Sigmoid colon (tissue), 6 donors: ENCODE measurements at regions not wholly inside any gene's neighbourhood (a gene's known extent, or its start where the extent isn't known, plus 50 kb on each side); places are given as distances from the start of the nearest gene placed in this dataset.

ENCODE experiments used
- DNase-seq: peaks from one replicate; pipeline ENCODE4 v3.0.0-alpha.2; 2019
- H3K27ac ChIP-seq, 4 donors: fragments of 200-600 bp; sonication (generic); one replicate each; pipeline ENCODE4 v1.5.1; 2016 to 2019; ENCODE audit warnings: mild to moderate bottlenecking in 1 of 4
- H3K27me3 ChIP-seq, 3 donors: fragments of 200-600 bp; sonication (generic); one replicate each; pipeline ENCODE4 v1.5.1; 2019; ENCODE audit warnings: mild to moderate bottlenecking in 1 of 3
- H3K36me3 ChIP-seq, 4 donors: fragments of 200-600 bp; sonication (generic); one replicate each; pipeline ENCODE4 v1.5.1; 2016 to 2019
- H3K4me1 ChIP-seq, 4 donors: fragments of 200-600 bp; sonication (generic); one replicate each; pipeline ENCODE4 v1.5.1; 2017 to 2019
- H3K4me3 ChIP-seq, 4 donors: fragments of 200-600 bp; sonication (generic); one replicate each; pipeline ENCODE4 v1.5.1; 2017 to 2019; ENCODE audit warnings: mild to moderate bottlenecking in 2 of 4, moderate library complexity in 1 of 4
- H3K9me3 ChIP-seq, 4 donors: fragments of 200-600 bp in 3 of 4; sonication (generic) in 3 of 4; one replicate each; pipeline versions ENCODE4 v1.5.1 to v1.6.1; 2013 to 2019
- CTCF ChIP-seq, 4 experiments: fragments of 450-650 bp in 3 of 4; fragments of 200-600 bp in 1 of 4; IDR thresholded peaks; one replicate each; pipeline ENCODE4 v1.5.1; 2016 to 2019; ENCODE audit warnings: antibody characterized with exemption in 4 of 4, mild to moderate bottlenecking in 3 of 4, moderate library complexity in 2 of 4
- EP300 ChIP-seq, 4 donors: sonication (generic); formaldehyde crosslinking; IDR thresholded peaks; one replicate each; pipeline ENCODE4 v1.6.1; 2017; ENCODE audit warnings: antibody characterized with exemption in 4 of 4
- POLR2A ChIP-seq, 2 donors: fragments of 450-650 bp; IDR thresholded peaks; one replicate each; pipeline ENCODE4 v1.6.1; 2016; ENCODE audit warnings: antibody characterized with exemption in 2 of 2, mild to moderate bottlenecking in 2 of 2, moderate library complexity in 2 of 2
- POLR2AphosphoS5 ChIP-seq, 4 donors: sonication (generic); formaldehyde crosslinking; IDR thresholded peaks; one replicate each; pipeline ENCODE4 v1.6.1; 2017; ENCODE audit warnings: antibody characterized with exemption in 4 of 4
- WGBS, 2 donors: extraction: QIAGEN DNeasy Blood & Tissue Kit; methylation state at CpG; one replicate each; pipeline ENCODE4 v1.1.7; 2013; 5-methylcytosine and 5-hydroxymethylcytosine counted together
- intact Hi-C: fragments of 100-400 bp; cut with DNase I; formaldehyde crosslinking; loops from one replicate; pipeline ENCODE4 v1.15.1; 2023
- donor health status: healthy with polysubstance abuse.
- donor health status: healthy.

GRCh38 chr13:73844986-73845385, 289.2 kb downstream of the KLF12 start:
- no peak for DNase-seq
- Histone ChIP-seq H3K4me1 (peaks cover 0 to 14% (median 3%) of the 10 kb centered on the region in 4 donors), H3K9me3 (no peaks in the 10 kb centered on the region), H3K27me3 (no peaks in the 10 kb centered on the region), H3K27ac (no peak overlapping the region), H3K4me3 (no peak overlapping the region), H3K36me3 (peaks cover 0 to 5% (median 2%) of the 10 kb centered on the region in 4 donors)
- TF ChIP-seq POLR2A (IDR thresholded peaks at IDR 0.05) = no peak
- no peak for TF ChIP-seq EP300 (IDR thresholded peaks at IDR 0.05)
- no peak for TF ChIP-seq CTCF (IDR thresholded peaks at IDR 0.05)
- no peak for TF ChIP-seq POLR2AphosphoS5 (IDR thresholded peaks at IDR 0.05)
- 94 to 95% methylated on average over 1 of the region's 1 CpG for WGBS, 2 donors
- intact Hi-C loops = no loop called here

- WGBS, 2 donors = 91 to 97% methylated on average over 4 of the region's 4 CpGs
- no peak overlapping the region for H3K4me3 ChIP-seq
- peaks cover 0 to 12% (median 3%) of the 10 kb centered on the region in 4 donors for H3K4me1 ChIP-seq
- no peaks in the 10 kb centered on the region for H3K27me3 ChIP-seq
- no peak for DNase-seq
- no peaks in the 10 kb centered on the region for H3K9me3 ChIP-seq
- no peak for TF ChIP-seq POLR2AphosphoS5 (IDR thresholded peaks at IDR 0.05)
- TF ChIP-seq CTCF (IDR thresholded peaks at IDR 0.05) = no peak
- no peak for TF ChIP-seq POLR2A (IDR thresholded peaks at IDR 0.05)
- TF ChIP-seq EP300 (IDR thresholded peaks at IDR 0.05) = no peak
- peaks cover 0 to 5% (median 2%) of the 10 kb centered on the region in 4 donors for H3K36me3 ChIP-seq
- intact Hi-C loops = no loop called here
- no peak overlapping the region for H3K27ac ChIP-seq
Measured at GRCh38 chr13:73842626-73843025, 291.6 kb downstream of the KLF12 start.

- H3K4me3 ChIP-seq = no peak overlapping the region
- peaks cover 0 to 5% (median 2%) of the 10 kb centered on the region in 4 donors for H3K36me3 ChIP-seq
- no peaks in the 10 kb centered on the region for H3K9me3 ChIP-seq
- TF ChIP-seq POLR2AphosphoS5 (IDR thresholded peaks at IDR 0.05) (no peak), POLR2A (IDR thresholded peaks at IDR 0.05) (no peak), CTCF (IDR thresholded peaks at IDR 0.05) (no peak), EP300 (IDR thresholded peaks at IDR 0.05) (no peak)
- H3K4me1 ChIP-seq = peaks cover 0 to 12% (median 3%) of the 10 kb centered on the region in 4 donors
- intact Hi-C loops = no loop called here
- WGBS, 2 donors = 95 to 97% methylated on average over 5 of the region's 5 CpGs
- no peak overlapping the region for H3K27ac ChIP-seq
- no peak for DNase-seq
- no peaks in the 10 kb centered on the region for H3K27me3 ChIP-seq
Measured at GRCh38 chr13:73842184-73842583, 292.0 kb downstream of the KLF12 start.

- TF ChIP-seq EP300 (IDR thresholded peaks at IDR 0.05) (no peak), POLR2A (IDR thresholded peaks at IDR 0.05) (no peak), CTCF (IDR thresholded peaks at IDR 0.05) (no peak), POLR2AphosphoS5 (IDR thresholded peaks at IDR 0.05) (no peak)
- H3K4me3 ChIP-seq = no peak overlapping the region
- H3K27ac ChIP-seq = no peak overlapping the region
- H3K9me3 ChIP-seq = no peaks in the 10 kb centered on the region
- intact Hi-C loops = loop anchor here (10.0 kb wide), 1 partner anchor 82 kb away; no protein-coding TSS in a partner anchor
- WGBS, 2 donors = 92% methylated on average over 5 of the region's 5 CpGs
- no peaks in the 10 kb centered on the region for H3K36me3 ChIP-seq
- H3K27me3 ChIP-seq = no peaks in the 10 kb centered on the region
- peaks cover 0 to 20% (median 14%) of the 10 kb centered on the region in 4 donors for H3K4me1 ChIP-seq
- no peak for DNase-seq
Measured at GRCh38 chr13:73837147-73837546, 297.1 kb downstream of the KLF12 start.

- 49 to 57% methylated on average over 5 of the region's 5 CpGs for WGBS, 2 donors
- intact Hi-C loops = loop anchor here (2.0 to 10.0 kb wide), 2 partner anchors 80 to 454 kb away; no protein-coding TSS in a partner anchor
- H3K27me3 ChIP-seq = no peaks in the 10 kb centered on the region
- H3K4me1 ChIP-seq = peaks cover 0 to 26% (median 20%) of the 10 kb centered on the region in 4 donors
- H3K4me3 ChIP-seq = no peak overlapping the region
- no peaks in the 10 kb centered on the region for H3K36me3 ChIP-seq
- no peak for TF ChIP-seq POLR2A (IDR thresholded peaks at IDR 0.05)
- TF ChIP-seq CTCF (IDR thresholded peaks at IDR 0.05) = peak; percentile 48 to 74 (median 68)
- no peak overlapping the region for H3K27ac ChIP-seq
- no peak for DNase-seq
- H3K9me3 ChIP-seq = no peaks in the 10 kb centered on the region
Measured at GRCh38 chr13:73835138-73835721, 299.0 kb downstream of the KLF12 start.
